Endothelial cell of umbilical vein (primary cell): ENCODE measurements at regions not wholly inside any gene's neighbourhood (a gene's known extent, or its start where the extent isn't known, plus 50 kb on each side); places are given as distances from the start of the nearest gene placed in this dataset.

ENCODE experiments used
- BruUV-seq: library from RNA; stranded (reverse); fragments of 400-500 nt; replicated peaks from 2 replicates; lab custom pipeline; 2021; lab: Mats Ljungman, UMichigan
- CTCF ChIA-PET: fragments of 300-600, 350-600 bp; sonication (Branson Sonifier 250); formaldehyde crosslinking; loops from one replicate; lab custom pipeline; 2021; ENCODE audit warnings: antibody characterized with exemption, inconsistent platforms; lab: Charles Lee
- POLR2A ChIA-PET: fragments of 300-600, 350-600 bp; sonication (Branson Sonifier 250); formaldehyde crosslinking; loops from one replicate; lab custom pipeline; 2021; ENCODE audit warnings: antibody characterized with exemption, inconsistent platforms; lab: Charles Lee
- DNase-seq: peaks from one replicate; pipeline ENCODE4 v3.0.0-alpha.2; 2011; ENCODE audit warnings: low read depth, low spot score
- FAIRE-seq: peaks from 2 replicates; lab custom pipeline; 2011; peaks lifted over from hg19 to GRCh38; lab: Jason Lieb, UNC
- H2AFZ ChIP-seq: 2 replicates; pipeline ENCODE4 v1.6.0; 2012; ENCODE audit warnings: low read depth, low read length, control low read depth, inconsistent platforms
- H3K27ac ChIP-seq: 2 replicates; pipeline ENCODE4 v1.5.1; 2011; ENCODE audit warnings: low read depth, mild to moderate bottlenecking, control low read depth, low read length, moderate library complexity; ENCODE audit not compliant: insufficient read depth
- H3K27me3 ChIP-seq, 2 experiments: 2 replicates each; pipeline versions ENCODE4 v1.6.0 to v1.6.1; 2011; ENCODE audit warnings: low read length in 2 of 2, mixed read lengths in 1 of 2; ENCODE audit not compliant: control insufficient read depth in 2 of 2, insufficient read depth in 2 of 2
- H3K36me3 ChIP-seq, 2 experiments: 2 replicates in 1 of 2; 3 replicates in 1 of 2; pipeline ENCODE4 v1.5.1; 2011; ENCODE audit warnings: low read length in 2 of 2, mild to moderate bottlenecking in 1 of 2, moderate library complexity in 1 of 2; ENCODE audit not compliant: control insufficient read depth in 2 of 2, insufficient read depth in 2 of 2; ENCODE audit errors: extremely low read depth in 1 of 2
- H3K4me1 ChIP-seq: 3 replicates; pipeline ENCODE4 v1.5.1; 2011; ENCODE audit warnings: mild to moderate bottlenecking, low read length; ENCODE audit not compliant: control insufficient read depth, insufficient read depth; ENCODE audit errors: extremely low read depth
- H3K4me2 ChIP-seq: 2 replicates; pipeline ENCODE4 v1.6.1; 2011; ENCODE audit warnings: low read length, control low read depth, mixed read lengths; ENCODE audit not compliant: insufficient read depth
- H3K4me3 ChIP-seq, 3 experiments: fragments of 200-600 bp in 1 of 3; sonication (generic), shearing (Covaris generic) in 1 of 3; replicated peaks in 1 of 3; 2 replicates each; pipeline ENCODE4 v1.5.1; 2011 to 2016; ENCODE audit warnings: control low read depth in 3 of 3, low read length in 3 of 3, mild to moderate bottlenecking in 2 of 3, inconsistent platforms in 1 of 3, low read depth in 1 of 3, moderate library complexity in 1 of 3; ENCODE audit not compliant: insufficient read depth in 1 of 3
- H3K79me2 ChIP-seq: 2 replicates; pipeline ENCODE4 v1.6.0; 2012; ENCODE audit warnings: low read length, inconsistent platforms; ENCODE audit not compliant: control insufficient read depth, insufficient read depth
- H3K9ac ChIP-seq: replicated peaks from 2 replicates; pipeline ENCODE3; 2011; ENCODE audit warnings: low read length, control low read depth; ENCODE audit not compliant: insufficient read depth; ENCODE audit errors: extremely low read depth
- H3K9me1 ChIP-seq: replicated peaks from 3 replicates; pipeline ENCODE4 v1.6.0; 2011; ENCODE audit warnings: mild to moderate bottlenecking, low read length; ENCODE audit not compliant: control insufficient read depth, insufficient read depth; ENCODE audit errors: extremely low read depth
- H3K9me3 ChIP-seq: replicated peaks from 2 replicates; pipeline ENCODE4 v1.5.1; 2012; ENCODE audit warnings: low read length, inconsistent platforms; ENCODE audit not compliant: control insufficient read depth, insufficient read depth
- H4K20me1 ChIP-seq: replicated peaks from 2 replicates; pipeline ENCODE3; 2011; ENCODE audit warnings: mild to moderate bottlenecking, low read length; ENCODE audit not compliant: control insufficient read depth, insufficient read depth; ENCODE audit errors: extremely low read depth
- JUN ChIP-seq: IDR thresholded peaks from 2 replicates; pipeline ENCODE4 v1.6.1; 2011; ENCODE audit warnings: borderline replicate concordance, low read depth; ENCODE audit not compliant: insufficient read length, insufficient read depth
- MYC ChIP-seq: IDR thresholded peaks from one replicate; pipeline ENCODE4 v1.6.1; 2011; ENCODE audit warnings: mild to moderate bottlenecking, low read depth, low read length
- POLR2A ChIP-seq: IDR thresholded peaks from 2 replicates; pipeline ENCODE4 v1.6.1; 2012; ENCODE audit warnings: low read depth, mild to moderate bottlenecking, control low read depth, low read length
- POLR2AphosphoS5 ChIP-seq: IDR thresholded peaks from 2 replicates; pipeline ENCODE4 v1.6.1; 2012; ENCODE audit warnings: low read depth, mild to moderate bottlenecking, control low read depth, low read length, moderate library complexity; ENCODE audit not compliant: insufficient read depth
- dilution Hi-C: fragments of 300-500 bp; cut with MboI; formaldehyde crosslinking; loops from one replicate; pipeline ENCODE4 v1.15.0; 2019; ENCODE audit warnings: low sequenced_read_pairs; ENCODE audit not compliant: extremely low pct_ligation_motif_present
- intact Hi-C: fragments of 100-400 bp; cut with micrococcal nuclease; formaldehyde crosslinking; loops from one replicate; pipeline ENCODE4 v1.10.0; 2022
- TF ChIP-seq, protein P1 (sequence below): IDR thresholded peaks from 2 replicates; pipeline ENCODE4 v1.6.1; 2011; ENCODE audit not compliant: insufficient read depth, insufficient read length
- TF ChIP-seq, protein P2 (sequence below), 2 donors: IDR thresholded peaks; 1 replicate in 1 of 2; 2 replicates in 1 of 2; pipeline ENCODE4 v1.5.1; 2011; ENCODE audit warnings: low read length in 2 of 2, mild to moderate bottlenecking in 2 of 2, moderate library complexity in 2 of 2, control low read depth in 1 of 2, inconsistent platforms in 1 of 2, low read depth in 1 of 2; ENCODE audit not compliant: insufficient read depth in 1 of 2; ENCODE audit errors: extremely low read depth in 1 of 2

DNA sequence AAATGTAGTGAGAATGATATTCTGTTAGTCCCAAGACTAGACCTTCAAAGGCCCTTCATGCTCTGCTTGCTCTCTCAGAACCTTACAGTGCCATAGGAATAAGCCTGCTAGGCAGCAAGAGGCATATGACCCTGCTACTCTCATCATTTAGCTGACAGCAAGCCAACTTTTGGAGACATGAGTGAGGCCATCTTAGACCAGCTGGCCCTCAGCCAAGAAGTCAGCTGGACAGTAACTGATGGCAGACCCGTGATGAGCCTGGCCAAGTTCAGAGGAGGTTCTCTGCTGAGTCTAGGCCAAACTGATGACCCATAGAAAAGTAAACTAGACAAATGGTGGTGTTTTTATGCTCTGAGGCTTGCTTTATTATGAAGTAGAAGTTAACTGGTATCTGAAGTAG, 82.6 kb downstream of the C18orf54 start:
- Histone ChIP-seq H4K20me1 (no peaks in the 10 kb centered on the region), H3K27me3 (peaks cover 2 to 3% of the 10 kb centered on the region in 2 experiments), H2AFZ (no peak overlapping the region), H3K9me1 (no peaks in the 10 kb centered on the region), H3K36me3 (no peaks in the 10 kb centered on the region), H3K4me2 (no peak overlapping the region), H3K27ac (no peak overlapping the region), H3K9ac (no peak overlapping the region), H3K79me2 (no peaks in the 10 kb centered on the region), H3K4me3 (no peak overlapping the region), H3K4me1 (no peaks in the 10 kb centered on the region), H3K9me3 (no peaks in the 10 kb centered on the region)
- no peak for DNase-seq
- no TSS peak for BruUV-seq
- dilution Hi-C loops, result no loop called here
- no peak for FAIRE-seq
- TF ChIP-seq POLR2AphosphoS5 (no peak), MYC (no peak), JUN (no peak)
- TF ChIP-seq, protein P1, sequence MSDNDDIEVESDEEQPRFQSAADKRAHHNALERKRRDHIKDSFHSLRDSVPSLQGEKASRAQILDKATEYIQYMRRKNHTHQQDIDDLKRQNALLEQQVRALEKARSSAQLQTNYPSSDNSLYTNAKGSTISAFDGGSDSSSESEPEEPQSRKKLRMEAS, result no peak
- ChIA-PET CTCF (no interaction called here), POLR2A (no interaction called here)
- intact Hi-C loops, result no loop called here

DNA sequence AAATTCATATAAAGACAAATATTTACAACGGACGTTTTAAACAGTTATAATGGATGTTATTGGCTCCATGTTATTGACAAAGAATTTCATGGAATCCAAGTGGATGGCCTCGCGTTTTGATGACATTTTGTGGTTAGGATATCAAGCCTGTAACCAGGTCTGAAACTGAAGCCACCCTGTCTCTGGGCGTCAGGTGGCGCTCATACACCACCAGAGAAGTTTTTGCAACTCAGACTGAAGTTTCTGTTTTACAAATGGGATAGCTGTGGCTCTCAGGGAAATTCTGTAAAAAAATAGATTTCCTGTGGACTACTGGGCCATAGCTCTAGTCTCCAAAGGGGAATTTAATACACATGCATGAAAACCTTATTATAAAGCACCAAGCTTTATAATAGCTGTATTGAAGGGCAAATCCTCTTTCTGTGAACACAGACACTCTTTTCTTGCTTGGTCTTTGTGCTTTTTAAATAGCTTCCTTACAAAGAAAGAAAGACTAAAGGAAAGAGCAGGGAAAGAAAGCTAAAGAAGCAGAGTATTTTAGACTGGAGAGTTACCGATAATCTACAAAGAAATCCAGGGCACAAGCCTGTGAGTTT, 86.7 kb downstream of the C18orf54 start:
- no peaks in the 10 kb centered on the region for H4K20me1 ChIP-seq
- intact Hi-C loops (loop anchor here (1.0 kb wide), 3 partner anchors 203 to 539 kb away; no protein-coding TSS in a partner anchor), dilution Hi-C loops (no loop called here)
- no peaks in the 10 kb centered on the region for H3K4me1 ChIP-seq
- H3K27ac ChIP-seq, result no peak overlapping the region
- no TSS peak for BruUV-seq
- H3K4me2 ChIP-seq, result no peak overlapping the region
- no peaks in the 10 kb centered on the region for H3K36me3 ChIP-seq
- H3K79me2 ChIP-seq, result no peaks in the 10 kb centered on the region
- no peaks in the 10 kb centered on the region for H3K9me3 ChIP-seq
- DNase-seq (peak; percentile 66), FAIRE-seq (peak; percentile 73)
- ChIA-PET POLR2A (no interaction called here), CTCF (interaction anchor here (0.6 to 2.8 kb wide), 33 partner anchors 8 to 1337 kb away, joined by 3 to 79 read pairs (median 4); no protein-coding TSS in a partner anchor)
- TF ChIP-seq, protein P2, sequence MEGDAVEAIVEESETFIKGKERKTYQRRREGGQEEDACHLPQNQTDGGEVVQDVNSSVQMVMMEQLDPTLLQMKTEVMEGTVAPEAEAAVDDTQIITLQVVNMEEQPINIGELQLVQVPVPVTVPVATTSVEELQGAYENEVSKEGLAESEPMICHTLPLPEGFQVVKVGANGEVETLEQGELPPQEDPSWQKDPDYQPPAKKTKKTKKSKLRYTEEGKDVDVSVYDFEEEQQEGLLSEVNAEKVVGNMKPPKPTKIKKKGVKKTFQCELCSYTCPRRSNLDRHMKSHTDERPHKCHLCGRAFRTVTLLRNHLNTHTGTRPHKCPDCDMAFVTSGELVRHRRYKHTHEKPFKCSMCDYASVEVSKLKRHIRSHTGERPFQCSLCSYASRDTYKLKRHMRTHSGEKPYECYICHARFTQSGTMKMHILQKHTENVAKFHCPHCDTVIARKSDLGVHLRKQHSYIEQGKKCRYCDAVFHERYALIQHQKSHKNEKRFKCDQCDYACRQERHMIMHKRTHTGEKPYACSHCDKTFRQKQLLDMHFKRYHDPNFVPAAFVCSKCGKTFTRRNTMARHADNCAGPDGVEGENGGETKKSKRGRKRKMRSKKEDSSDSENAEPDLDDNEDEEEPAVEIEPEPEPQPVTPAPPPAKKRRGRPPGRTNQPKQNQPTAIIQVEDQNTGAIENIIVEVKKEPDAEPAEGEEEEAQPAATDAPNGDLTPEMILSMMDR (IDR thresholded peaks at IDR 0.05; ENCODE audit: extremely low read depth in 1 of 2, insufficient read depth in 1 of 2, low read depth in 1 of 2, low read length in 2 of 2), result peak; percentile 59 to 71
- TF ChIP-seq, protein P1, result no peak
- TF ChIP-seq POLR2A, result no peak
- no peaks in the 10 kb centered on the region for H3K9me1 ChIP-seq
- no peak overlapping the region for H3K9ac ChIP-seq
- no peak overlapping the region for H3K4me3 ChIP-seq
- H2AFZ ChIP-seq, result no peak overlapping the region
- peaks cover 3 to 5% of the 10 kb centered on the region in 2 experiments for H3K27me3 ChIP-seq
